ENCODE measurements at regions not wholly inside any gene's neighbourhood (a gene's known extent, or its start where the extent isn't known, plus 50 kb on each side); places are given as distances from the start of the nearest gene placed in this dataset.

DNA sequence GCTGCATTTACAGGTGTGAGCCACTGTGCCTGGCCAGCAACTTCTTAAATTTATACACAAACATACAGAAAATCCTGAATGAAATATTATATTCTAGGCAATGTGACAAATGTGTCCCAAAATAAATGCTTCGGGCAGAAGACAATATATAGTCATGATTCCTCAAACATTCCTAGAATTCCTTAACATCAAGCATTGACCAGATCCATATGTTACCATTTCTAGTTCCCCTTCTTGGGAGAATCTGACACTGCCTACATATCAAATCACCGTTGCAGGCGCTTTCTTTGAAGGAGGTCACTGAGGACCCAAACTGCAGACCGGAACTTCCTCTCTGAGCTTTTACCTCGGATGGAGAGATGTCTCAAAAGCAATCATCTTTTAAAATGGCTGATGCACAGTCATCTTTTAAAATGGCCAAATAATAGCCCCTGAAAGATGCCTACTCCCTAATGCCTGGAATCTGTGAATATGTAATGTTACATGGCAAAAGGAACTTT is 323.5 kb downstream of the PHF14 start:
- no peak for DNase-seq

DNA sequence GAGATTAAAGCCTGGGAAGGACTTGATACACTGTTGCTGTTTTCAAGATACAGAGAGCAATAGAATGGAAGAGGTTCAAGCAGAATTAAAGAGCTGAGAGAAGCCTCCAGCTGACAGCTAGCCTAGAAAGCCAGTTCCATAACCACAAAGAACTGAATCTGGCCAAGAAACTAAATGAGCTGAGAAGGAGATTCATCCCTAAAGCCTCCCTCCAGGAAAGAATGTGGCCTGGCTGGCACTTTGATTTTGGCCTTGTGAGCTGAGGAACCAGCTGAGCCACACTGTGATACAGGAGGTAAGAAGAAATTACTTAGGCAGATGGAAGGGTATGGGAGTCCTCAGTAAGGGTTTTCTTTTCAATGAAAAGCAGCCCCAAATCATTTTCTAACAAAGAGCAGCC is 324.1 kb downstream of the PHF14 start:
- DNase-seq: no peak

DNA sequence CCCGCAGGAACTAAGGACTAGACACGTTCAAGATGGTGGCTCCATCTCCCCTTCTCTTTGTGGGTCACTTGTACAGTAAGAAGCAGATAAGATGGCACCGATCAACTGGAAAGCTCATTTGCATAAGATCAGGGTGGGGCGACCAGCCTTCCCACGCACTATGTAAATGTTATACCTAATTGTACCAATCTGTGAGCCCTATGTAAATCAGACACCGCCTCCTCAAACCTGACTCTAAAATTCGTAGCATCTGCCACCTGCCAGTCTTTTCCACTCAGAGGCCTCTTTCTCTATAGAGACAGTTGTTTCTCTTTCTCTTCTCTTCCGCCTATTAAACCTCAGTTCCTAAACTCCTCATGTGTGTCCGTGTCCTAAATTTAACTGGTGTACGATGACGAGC is 324.5 kb downstream of the PHF14 start:
- no peak for DNase-seq

DNA sequence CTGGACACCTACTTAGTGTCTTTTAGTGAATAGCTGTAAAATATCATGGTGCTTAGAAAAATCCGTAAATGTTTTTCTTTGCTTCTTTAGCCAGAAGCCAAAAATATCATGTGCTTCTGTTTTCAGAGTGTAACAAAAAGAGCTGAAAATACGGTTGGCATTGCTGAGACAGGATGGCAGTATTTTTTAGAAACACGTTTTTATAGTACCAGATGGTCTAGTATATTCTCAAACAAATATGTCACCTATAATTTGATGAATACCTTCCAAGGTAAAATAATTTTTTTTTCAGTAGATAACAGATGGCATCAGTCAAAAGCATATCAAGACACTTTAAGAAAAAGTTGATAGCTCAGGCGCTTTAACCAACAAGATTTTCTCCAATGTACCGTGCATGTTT is 326.6 kb downstream of the PHF14 start:
- no peak for DNase-seq

DNA sequence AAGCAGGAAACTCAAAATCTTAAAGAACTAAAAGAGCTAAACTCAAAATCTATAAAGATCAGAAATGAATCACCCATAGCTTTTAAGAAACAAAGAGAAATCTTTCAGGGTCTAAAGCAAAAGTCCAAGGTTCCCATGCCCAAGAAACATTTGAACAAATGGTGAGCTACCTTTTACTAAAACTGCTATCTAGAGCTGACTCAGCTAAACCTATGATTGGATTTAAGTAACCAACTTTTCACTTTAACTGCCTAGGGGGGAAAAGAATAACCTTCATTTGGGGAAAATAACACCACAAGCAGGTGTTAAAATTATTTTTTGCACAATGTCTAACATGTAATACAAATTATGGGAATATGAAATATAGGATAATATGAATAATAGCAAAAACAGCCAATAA is 328.4 kb downstream of the PHF14 start:
- DNase-seq: no peak

DNA sequence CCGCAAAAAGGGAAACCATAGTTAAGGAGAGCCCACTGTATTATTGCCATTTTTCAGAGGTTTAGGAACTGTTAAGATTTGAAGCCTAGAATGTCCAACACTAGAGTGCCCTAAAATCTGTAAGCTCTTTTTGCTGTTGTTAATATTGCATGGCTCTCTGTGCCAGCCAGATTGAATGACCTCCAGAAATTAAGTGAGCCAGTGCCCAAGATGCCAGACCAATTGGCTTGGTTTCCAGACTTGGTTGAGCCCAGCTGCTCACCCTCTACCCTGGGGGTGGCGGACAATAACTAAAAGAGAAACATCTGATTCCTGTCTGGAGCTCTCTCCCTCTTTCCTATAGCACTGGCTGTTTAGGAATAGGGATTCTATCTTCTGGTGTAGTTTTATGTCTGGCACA is 340.1 kb downstream of the PHF14 start:
- DNase-seq: no peak

DNA sequence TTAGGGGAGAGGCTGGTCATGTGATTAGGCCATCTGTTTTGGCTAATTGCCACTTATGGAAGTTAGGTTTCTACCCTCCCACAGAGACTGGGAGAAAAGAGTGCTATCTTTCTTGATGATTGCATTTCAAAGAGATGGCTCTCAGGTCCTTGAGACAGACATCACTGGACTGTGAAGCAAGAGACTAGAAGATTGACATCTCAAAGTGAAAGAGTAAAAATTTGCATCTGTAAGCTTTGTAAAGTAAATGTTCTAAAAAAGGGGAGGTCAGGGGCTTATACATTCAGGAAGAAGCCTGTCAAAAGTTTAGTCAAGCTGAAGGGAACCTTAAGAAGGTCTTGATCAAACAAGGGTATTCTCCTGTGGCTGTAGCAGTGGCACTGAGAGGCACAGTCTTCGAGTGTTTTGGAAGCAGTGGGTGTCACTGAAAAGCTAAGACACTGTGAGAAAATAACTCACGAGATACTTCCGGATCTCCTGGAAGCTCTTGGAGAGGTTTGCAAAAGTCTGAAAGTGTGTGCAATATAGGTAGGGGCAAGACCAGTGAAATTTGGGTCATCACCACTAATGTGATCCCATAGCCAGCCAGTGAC is 342.1 kb downstream of the PHF14 start:
- no peak for DNase-seq

DNA sequence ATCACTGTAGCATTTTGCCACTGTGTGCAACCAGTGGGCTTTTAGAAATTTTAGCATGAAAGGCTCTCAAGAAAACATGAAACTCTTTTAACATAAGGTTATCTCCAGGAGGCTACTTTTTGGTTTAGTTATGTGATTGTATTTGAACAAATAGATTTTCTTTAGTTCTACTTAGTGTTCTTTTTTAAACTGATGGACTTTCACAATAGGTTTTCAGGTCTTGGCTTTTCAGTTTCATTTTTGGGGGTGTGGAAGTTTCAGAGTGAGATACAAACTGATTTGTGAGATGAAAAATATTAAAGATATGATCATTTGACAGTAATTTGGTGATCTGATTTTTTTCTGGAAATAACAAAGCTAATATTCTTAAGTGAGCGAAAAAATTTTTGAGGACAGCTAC is 344.1 kb downstream of the PHF14 start:
- DNase-seq: no peak

DNA sequence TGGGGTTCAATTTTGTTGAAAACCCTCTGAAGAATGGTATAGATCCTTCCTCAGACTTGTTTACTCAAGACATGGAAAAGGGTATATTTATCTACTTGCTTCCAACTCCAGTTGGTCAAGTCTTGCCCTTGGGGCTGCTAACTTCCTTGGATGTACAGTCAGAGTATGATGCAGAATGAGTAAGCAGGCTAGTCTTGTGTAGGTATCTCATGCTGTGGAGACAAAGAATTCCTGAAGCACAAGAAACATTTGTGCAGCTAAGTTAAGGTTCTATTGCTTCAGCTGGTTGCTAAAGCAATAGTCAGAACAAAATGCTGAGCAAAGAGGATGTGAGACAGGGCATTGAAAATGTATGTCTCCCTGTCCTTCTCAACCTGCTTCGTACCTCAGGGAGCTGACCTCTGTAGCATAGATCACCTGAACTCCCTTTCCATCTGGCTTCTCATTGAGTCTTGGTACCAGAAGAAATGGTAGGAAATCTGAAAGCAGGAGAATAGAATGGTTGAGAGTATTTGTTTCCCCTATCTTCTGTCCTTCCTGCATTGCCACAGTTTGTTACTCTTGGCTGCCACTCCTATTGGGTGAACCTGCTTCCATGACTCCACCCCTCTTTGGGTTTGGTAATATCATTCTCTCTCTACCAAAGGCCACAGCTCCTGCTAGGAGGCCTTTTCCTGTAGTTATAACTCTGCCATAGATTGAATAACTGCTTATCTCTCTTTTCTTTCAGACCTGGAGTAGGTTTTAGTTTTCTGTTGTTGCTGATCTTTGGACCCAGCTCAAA is 346.0 kb downstream of the PHF14 start:
- DNase-seq: no peak

Data from DMS79 treated with DMSO at 0.1 percent for 48 hours (cell line).